LNCaP clone FGC (cell line): ENCODE measurements at regions not wholly inside any gene's neighbourhood (a gene's known extent, or its start where the extent isn't known, plus 50 kb on each side); places are given as distances from the start of the nearest gene placed in this dataset.
"Not testable (repeated sequence)": the region's sequence is repeated elsewhere in the genome, so short reads cannot be mapped to it uniquely, and the experiment has no call there.

ENCODE experiments used
- DNase-seq: peaks from one replicate; pipeline ENCODE4 v3.0.0-alpha.2; 2011; ENCODE audit warnings: low read depth
- H3K4me3 ChIP-seq: 2 replicates; pipeline ENCODE4 v1.5.1; 2011; ENCODE audit warnings: mild to moderate bottlenecking, low read depth, low read length, control low read depth
- CTCF ChIP-seq: IDR thresholded peaks from 2 replicates; pipeline ENCODE4 v1.5.1; 2012; ENCODE audit warnings: mild to moderate bottlenecking; ENCODE audit not compliant: control insufficient read depth, insufficient read depth; ENCODE audit errors: extremely low read depth

- no peak for DNase-seq
- no peak overlapping the region for H3K4me3 ChIP-seq
- no peak for TF ChIP-seq CTCF
These were observed 119.8 kb upstream of the PPP1R26 start for GRCh38 chr9:135359764-135360163.

DNA sequence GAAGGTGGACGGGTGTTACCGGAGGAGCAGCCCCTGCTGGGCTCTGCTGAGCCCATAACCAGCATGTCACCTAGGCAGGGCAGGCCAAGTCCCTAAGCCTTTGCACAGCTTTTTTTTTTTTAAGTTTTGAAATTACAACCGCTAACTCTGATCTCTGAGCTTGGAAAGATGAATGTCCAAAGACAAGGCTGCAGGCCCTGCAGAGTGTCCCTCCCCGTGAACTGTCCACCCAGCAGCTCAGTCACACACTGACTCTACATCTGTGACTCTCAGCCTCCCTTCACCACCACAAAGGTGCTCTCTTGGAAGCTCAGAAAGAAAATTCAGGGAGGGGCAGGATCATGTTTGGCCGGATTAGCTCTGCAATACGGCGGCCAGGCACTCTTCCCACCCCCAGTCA lies 119.0 kb upstream of the PPP1R26 start:
- no peak overlapping the region for H3K4me3 ChIP-seq
- TF ChIP-seq CTCF: no peak
- DNase-seq: no peak

DNA sequence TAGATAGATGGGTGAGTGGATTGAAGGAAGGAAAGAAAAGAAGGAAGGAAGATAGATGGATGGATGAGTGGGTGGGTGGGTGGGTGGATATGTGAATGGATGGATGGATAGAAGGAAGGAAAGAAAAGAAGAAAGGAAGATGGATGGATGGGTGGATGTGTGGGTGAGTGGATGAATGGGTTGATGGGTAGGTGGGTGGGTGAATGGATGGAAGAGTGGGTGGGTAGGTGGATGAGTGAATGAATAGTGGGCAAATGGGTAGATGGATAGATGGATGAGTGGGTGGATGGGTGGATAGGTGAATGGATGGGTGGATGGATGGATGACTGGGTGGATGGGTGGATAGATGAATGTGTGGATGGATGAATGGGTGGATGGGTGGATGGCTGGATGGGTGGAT lies 117.9 kb upstream of the PPP1R26 start:
- not testable (repeated sequence) for H3K4me3 ChIP-seq, DNase-seq

- DNase-seq: no peak
- H3K4me3 ChIP-seq: no peak overlapping the region
- no peak for TF ChIP-seq CTCF
These were observed 116.0 kb upstream of the PPP1R26 start for GRCh38 chr9:135363596-135363995.

DNA sequence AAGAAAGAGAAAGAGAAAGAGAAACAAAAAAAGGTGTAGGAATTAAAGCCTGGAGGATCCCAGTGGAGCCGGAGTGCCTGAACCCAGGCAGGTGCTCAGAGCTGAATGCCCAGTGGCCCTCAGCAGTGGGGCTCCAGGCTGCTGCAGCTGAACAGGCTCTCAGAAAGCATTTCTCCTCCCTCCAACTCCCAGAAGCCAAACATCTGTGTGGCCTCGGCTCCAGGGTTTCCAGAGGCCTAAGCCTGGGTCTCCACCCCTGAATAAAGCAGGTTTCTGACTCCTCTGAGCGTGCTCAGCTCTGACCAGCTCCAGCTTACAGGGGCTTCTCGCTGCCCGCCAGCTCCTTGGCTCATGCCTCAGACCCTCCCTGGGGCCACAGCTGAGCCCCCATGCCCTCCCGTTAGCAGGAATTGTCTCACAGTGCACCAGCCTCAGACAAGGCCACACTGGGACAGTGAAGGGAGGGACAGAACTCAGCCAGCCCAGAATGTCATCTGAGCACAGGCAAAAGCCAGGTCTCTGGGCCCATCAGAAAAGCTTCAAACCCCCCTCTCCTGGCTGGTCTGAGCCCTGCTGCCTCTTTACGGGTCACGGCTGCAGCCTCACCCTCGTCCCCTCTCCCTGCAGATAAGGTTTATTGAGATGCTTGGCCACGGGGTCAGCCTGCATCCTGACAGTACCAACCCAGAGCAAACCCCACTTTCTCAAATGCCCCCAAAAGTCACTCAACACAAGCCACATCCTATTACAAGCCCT lies 114.4 kb upstream of the PPP1R26 start:
- TF ChIP-seq CTCF: no peak
- no peak overlapping the region for H3K4me3 ChIP-seq
- DNase-seq: no peak

- no peak for TF ChIP-seq CTCF
- DNase-seq: no peak
- no peak overlapping the region for H3K4me3 ChIP-seq
These were observed 113.5 kb upstream of the PPP1R26 start for GRCh38 chr9:135366104-135366503.

GRCh38 chr9:135369412-135369990 lies 110.1 kb upstream of the PPP1R26 start:
- no peak for DNase-seq
- H3K4me3 ChIP-seq: no peak overlapping the region
- no peak for TF ChIP-seq CTCF
